ENCODE measurements at regions not wholly inside any gene's neighbourhood (a gene's known extent, or its start where the extent isn't known, plus 50 kb on each side); places are given as distances from the start of the nearest gene placed in this dataset.

GRCh38 chr7:94195813-94196212, 191.7 kb upstream of the BET1 start:
- no peak for TF ChIP-seq CTCF (IDR thresholded peaks at IDR 0.05)
- TF ChIP-seq KDM1A (IDR thresholded peaks at IDR 0.05; ENCODE audit: low read depth) = no peak
